AG04449 (cell line): ENCODE measurements at regions not wholly inside any gene's neighbourhood (a gene's known extent, or its start where the extent isn't known, plus 50 kb on each side); places are given as distances from the start of the nearest gene placed in this dataset.

ENCODE experiments used
- CTCF ChIA-PET: fragments of 350-600 bp; formaldehyde crosslinking; extraction: SDS; loops from one replicate; lab custom pipeline; 2021; ENCODE audit warnings: antibody characterized with exemption; lab: Yijun Ruan, JAX
- POLR2A ChIA-PET: fragments of 400-600, 350-600 bp; formaldehyde crosslinking; extraction: SDS; loops from one replicate; lab custom pipeline; 2020; ENCODE audit warnings: antibody characterized with exemption, inconsistent platforms; lab: Yijun Ruan, JAX
- DNase-seq: peaks from one replicate; pipeline ENCODE4 v3.0.0-alpha.2; 2010; ENCODE audit warnings: low read depth, low spot score
- H3K4me3 ChIP-seq: 2 replicates; pipeline ENCODE4 v1.5.1; 2011; ENCODE audit warnings: low read depth, mild to moderate bottlenecking, control low read depth, low read length
- CTCF ChIP-seq: IDR thresholded peaks from one replicate; pipeline ENCODE4 v1.5.1; 2011; ENCODE audit warnings: mild to moderate bottlenecking, moderate library complexity, low read length, control low read depth, inconsistent platforms; ENCODE audit not compliant: insufficient read depth; ENCODE audit errors: missing control alignments

GRCh38 chr2:16311521-16312440 lies 353.9 kb downstream of the CYRIA start:
- H3K4me3 ChIP-seq, result no peak overlapping the region
- ChIA-PET POLR2A (no interaction called here), CTCF (interaction anchor here (1.0 kb wide), 1 partner anchor 15 kb away, joined by 3 read pairs; no protein-coding TSS in a partner anchor)
- TF ChIP-seq CTCF, result no peak
- no peak for DNase-seq

GRCh38 chr2:16308816-16309215 lies 356.8 kb downstream of the CYRIA start:
- H3K4me3 ChIP-seq, result no peak overlapping the region
- no peak for DNase-seq
- ChIA-PET POLR2A (no interaction called here), CTCF (no interaction called here)
- TF ChIP-seq CTCF, result no peak

- no peak for TF ChIP-seq CTCF
- no peak for DNase-seq
- ChIA-PET POLR2A (no interaction called here), CTCF (no interaction called here)
- H3K4me3 ChIP-seq, result no peak overlapping the region
Measured at GRCh38 chr2:16304876-16305590, 360.6 kb downstream of the CYRIA start.

GRCh38 chr2:16303761-16304160 lies 361.9 kb downstream of the CYRIA start:
- TF ChIP-seq CTCF, result no peak
- ChIA-PET POLR2A (no interaction called here), CTCF (no interaction called here)
- no peak for DNase-seq
- no peak overlapping the region for H3K4me3 ChIP-seq

- ChIA-PET POLR2A (no interaction called here), CTCF (no interaction called here)
- no peak for TF ChIP-seq CTCF
- no peak for DNase-seq
- no peak overlapping the region for H3K4me3 ChIP-seq
Measured at GRCh38 chr2:16303273-16303577, 362.4 kb downstream of the CYRIA start.
